ENCODE measurements at regions not wholly inside any gene's neighbourhood (a gene's known extent, or its start where the extent isn't known, plus 50 kb on each side); places are given as distances from the start of the nearest gene placed in this dataset.
"Not testable (repeated sequence)": the region's sequence is repeated elsewhere in the genome, so short reads cannot be mapped to it uniquely, and the experiment has no call there.

DNA sequence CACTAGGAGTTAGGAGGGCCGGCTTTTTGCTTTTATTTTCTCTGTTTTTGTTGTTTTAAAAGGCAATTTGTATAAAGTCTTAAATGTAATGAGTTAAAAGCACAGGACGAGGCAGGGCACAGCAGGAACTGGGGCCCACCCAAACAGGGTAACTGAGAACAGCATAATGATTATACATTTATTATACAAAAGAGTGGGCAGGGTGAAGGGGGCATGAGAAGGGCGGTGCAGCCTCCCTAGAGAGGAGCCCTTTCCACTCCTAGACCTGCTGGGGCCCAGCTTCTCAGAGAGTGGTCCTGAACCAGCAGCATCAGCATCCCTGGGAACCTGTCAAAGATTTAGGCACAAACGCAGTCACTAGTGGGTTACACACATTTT, 438.0 kb downstream of the AGTPBP1 start:
- no peaks in the 10 kb centered on the region for H3K9me3 Mint-ChIP-seq
- no peaks in the 10 kb centered on the region for H3K4me1 Mint-ChIP-seq (ENCODE audit: low read depth)
- intact Hi-C loops (cut with micrococcal nuclease) = no loop called here
- H3K36me3 Mint-ChIP-seq (ENCODE audit: low read depth) = no peaks in the 10 kb centered on the region
- H3K27ac Mint-ChIP-seq = no peak overlapping the region
- no peaks in the 10 kb centered on the region for H3K27me3 Mint-ChIP-seq (ENCODE audit: low read depth)
- H3K4me3 Mint-ChIP-seq (ENCODE audit: low read depth) = no peak overlapping the region
- no peak for DNase-seq (ENCODE audit: low spot score)

DNA sequence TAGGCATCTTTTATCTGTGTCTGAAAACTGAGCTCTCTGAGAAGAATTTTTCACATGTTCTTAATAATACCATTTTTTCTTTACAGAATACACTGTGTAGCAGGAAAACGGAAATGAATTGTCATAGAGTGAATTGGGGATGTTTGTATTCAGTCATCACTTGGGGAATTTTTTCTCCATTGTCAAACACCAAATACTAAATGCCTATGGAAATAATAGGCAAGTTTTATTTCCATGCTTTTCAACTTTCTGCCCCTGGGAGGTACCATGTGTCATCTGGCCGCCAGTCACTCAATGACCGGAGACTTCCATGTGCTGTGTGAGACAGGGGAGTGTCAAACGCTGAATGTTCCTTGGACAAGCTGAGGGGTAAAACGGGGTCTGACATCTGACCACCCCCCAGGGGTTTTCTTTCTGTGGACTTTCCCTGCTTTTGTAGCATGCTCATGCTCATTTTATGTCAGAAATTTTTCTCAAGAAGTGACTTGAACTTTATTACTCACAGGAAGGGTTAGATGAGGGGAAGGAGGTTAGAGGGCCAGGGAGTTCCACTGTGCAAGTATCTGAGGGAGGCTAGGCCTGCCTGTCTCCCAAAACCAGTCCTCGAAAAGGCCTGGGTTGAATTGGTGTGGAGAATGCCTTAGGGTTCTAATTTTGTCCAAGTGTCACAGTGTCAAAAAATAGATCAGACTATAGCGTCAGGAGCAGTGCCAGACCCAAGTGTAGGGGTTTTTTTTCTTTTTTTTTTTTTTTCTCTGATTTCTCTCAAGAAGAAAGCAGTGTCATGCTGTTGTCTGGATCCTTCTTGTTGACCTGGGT, 438.6 kb downstream of the AGTPBP1 start:
- no peaks in the 10 kb centered on the region for H3K4me1 Mint-ChIP-seq (ENCODE audit: low read depth)
- no peak overlapping the region for H3K4me3 Mint-ChIP-seq (ENCODE audit: low read depth)
- H3K36me3 Mint-ChIP-seq (ENCODE audit: low read depth) = no peaks in the 10 kb centered on the region
- H3K27ac Mint-ChIP-seq = no peak overlapping the region
- no peak for DNase-seq (ENCODE audit: low spot score)
- H3K27me3 Mint-ChIP-seq (ENCODE audit: low read depth) = no peaks in the 10 kb centered on the region
- H3K9me3 Mint-ChIP-seq = no peaks in the 10 kb centered on the region
- intact Hi-C loops (cut with micrococcal nuclease) = no loop called here

DNA sequence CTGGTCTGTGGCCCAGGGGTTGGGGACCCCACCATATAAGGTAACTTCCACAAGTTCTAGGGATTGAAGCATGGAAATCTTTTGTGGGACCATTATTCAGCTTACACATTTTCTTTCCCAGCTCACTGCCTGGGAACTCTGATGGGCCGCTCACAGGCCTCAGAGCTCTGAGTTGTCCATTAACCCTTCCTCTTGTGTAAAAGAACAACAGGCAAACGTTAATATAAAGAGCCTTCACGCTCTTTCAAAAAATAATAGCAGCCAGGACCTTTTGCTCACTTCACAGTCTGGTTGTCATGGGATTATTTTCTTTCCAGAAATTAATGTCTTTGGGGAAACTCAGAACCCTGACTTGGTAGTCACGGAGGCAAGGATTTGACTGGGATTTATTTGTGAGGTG, 443.3 kb downstream of the AGTPBP1 start:
- H3K27ac Mint-ChIP-seq = no peak overlapping the region

DNA sequence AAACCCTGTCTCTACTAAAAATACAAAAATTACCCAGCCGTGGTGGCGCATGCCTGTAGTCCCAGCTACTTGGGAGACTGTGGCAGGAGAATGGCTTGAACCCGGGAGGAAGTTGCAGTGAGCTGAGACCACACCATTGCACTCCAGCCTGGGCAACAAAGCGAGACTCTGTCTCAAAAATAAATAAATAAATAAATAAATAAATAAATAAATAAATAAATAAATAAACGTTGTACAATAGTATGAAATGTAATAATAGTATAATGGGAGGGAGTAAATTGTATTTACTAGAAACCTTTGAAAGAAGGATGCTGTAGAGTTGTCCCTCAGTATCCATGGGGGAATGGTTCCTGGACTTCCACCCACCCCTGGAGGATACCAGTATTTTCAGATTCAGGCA, 446.5 kb downstream of the AGTPBP1 start:
- H3K4me3 Mint-ChIP-seq (ENCODE audit: low read depth); H3K4me1 Mint-ChIP-seq (ENCODE audit: low read depth); H3K27ac Mint-ChIP-seq; DNase-seq (ENCODE audit: low spot score); intact Hi-C loops (cut with micrococcal nuclease); H3K27me3 Mint-ChIP-seq (ENCODE audit: low read depth); H3K9me3 Mint-ChIP-seq; H3K36me3 Mint-ChIP-seq (ENCODE audit: low read depth): not testable (repeated sequence)

More for the DNA sequence above, 443.3 kb downstream of the AGTPBP1 start:
- Mint-ChIP-seq H3K4me3 (ENCODE audit: low read depth) (no peak overlapping the region), H3K27me3 (ENCODE audit: low read depth) (no peaks in the 10 kb centered on the region), H3K36me3 (ENCODE audit: low read depth) (no peaks in the 10 kb centered on the region), H3K4me1 (ENCODE audit: low read depth) (no peaks in the 10 kb centered on the region), H3K9me3 (no peaks in the 10 kb centered on the region)
- intact Hi-C loops (cut with micrococcal nuclease) = no loop called here
- DNase-seq (ENCODE audit: low spot score) = no peak

DNA sequence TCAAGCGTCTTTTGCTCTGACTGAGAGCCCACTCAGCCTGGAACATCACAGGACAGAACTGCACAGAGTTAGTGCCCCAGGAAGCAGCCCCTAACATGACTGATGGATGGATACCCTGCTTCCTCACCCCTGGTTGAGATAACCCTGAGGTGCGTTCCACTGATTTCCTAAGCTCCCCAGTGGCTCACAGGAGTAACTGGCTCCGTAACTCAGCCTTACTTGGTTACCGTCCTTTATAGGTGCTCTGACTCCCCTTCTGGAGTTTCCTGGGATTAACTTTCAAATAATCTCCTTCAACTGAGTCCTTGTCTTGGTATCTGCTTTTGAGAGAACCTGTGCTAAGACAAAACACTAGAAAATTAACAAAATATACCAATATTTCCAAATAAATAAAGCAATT, 449.5 kb downstream of the AGTPBP1 start:
- intact Hi-C loops (cut with micrococcal nuclease) = no loop called here
- Mint-ChIP-seq H3K4me1 (ENCODE audit: low read depth) (peaks cover 8% of the 10 kb centered on the region), H3K4me3 (ENCODE audit: low read depth) (no peak overlapping the region), H3K36me3 (ENCODE audit: low read depth) (no peaks in the 10 kb centered on the region), H3K9me3 (no peaks in the 10 kb centered on the region), H3K27ac (no peak overlapping the region), H3K27me3 (ENCODE audit: low read depth) (peaks cover 8% of the 10 kb centered on the region)
- no peak for DNase-seq (ENCODE audit: low spot score)

DNA sequence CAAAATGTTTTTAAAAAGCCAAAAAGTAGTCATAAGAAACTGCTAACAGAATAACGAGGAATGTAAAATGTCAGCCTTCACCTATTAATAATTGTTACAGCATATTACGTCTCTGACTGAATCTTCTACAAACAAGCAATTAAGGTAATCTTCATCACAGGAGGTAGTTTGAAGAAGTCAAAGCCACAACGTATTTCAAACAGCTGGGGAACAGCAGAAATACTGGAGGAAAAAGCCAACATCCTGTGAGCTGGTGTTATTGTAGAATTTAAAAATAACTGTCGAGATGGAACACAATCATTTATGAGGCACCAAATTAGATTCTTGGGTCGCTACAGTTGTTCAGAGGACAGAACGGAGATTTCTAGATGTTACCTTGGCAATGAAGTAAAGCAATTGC, 450.5 kb downstream of the AGTPBP1 start:
- Mint-ChIP-seq H3K27me3 (ENCODE audit: low read depth) (peaks cover 8% of the 10 kb centered on the region), H3K27ac (no peak overlapping the region), H3K4me3 (ENCODE audit: low read depth) (no peak overlapping the region), H3K9me3 (no peaks in the 10 kb centered on the region), H3K4me1 (ENCODE audit: low read depth) (peaks cover 8% of the 10 kb centered on the region), H3K36me3 (ENCODE audit: low read depth) (no peaks in the 10 kb centered on the region)
- no peak for DNase-seq (ENCODE audit: low spot score)
- intact Hi-C loops (cut with micrococcal nuclease) = no loop called here

DNA sequence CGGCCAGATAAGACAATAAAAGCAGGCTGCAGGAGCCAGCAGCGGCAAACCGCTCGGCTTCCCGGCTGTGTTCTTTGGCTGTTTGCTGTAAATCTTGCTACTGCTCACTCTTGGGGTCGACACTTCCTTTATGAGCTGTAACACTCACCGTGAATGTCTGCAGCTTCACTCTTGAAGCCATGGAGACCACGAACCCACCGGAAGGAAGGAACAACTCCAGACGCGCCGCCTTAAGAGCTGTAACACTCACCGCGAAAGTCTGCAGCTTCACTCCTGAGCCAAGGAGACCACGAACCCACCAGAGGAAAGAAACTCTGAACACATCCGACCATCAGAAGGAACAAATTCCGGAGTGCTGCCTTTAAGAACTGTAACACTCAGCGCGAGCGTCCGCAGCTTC, 451.7 kb downstream of the AGTPBP1 start:
- peak overlapping the region; percentile 11 for H3K4me3 Mint-ChIP-seq (ENCODE audit: low read depth)
- no peaks in the 10 kb centered on the region for H3K36me3 Mint-ChIP-seq (ENCODE audit: low read depth)
- H3K27ac Mint-ChIP-seq = no peak overlapping the region
- H3K9me3 Mint-ChIP-seq = no peaks in the 10 kb centered on the region
- intact Hi-C loops (cut with micrococcal nuclease) = no loop called here
- H3K27me3 Mint-ChIP-seq (ENCODE audit: low read depth) = peaks cover 8% of the 10 kb centered on the region
- H3K4me1 Mint-ChIP-seq (ENCODE audit: low read depth) = peaks cover 8% of the 10 kb centered on the region
- no peak for DNase-seq (ENCODE audit: low spot score)

DNA sequence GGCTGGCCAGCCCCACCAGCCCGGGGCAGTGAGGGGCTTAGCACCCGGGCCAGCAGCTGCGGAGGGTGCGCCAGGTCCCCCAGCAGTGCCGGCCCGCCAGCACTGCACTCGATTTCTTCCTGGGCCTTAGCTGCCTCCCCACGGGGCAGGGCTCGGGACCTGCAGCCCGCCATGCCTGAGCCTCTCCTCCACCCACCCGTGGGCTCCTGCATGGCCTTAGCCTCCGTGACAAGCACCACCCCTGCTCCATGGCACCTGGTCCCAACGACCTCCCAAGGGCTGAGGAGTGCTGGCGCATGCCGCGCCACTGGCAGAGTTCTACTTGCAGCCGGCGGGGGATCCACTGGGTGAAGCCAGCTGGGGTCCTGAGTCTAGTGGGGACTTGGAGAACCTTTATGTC, 452.6 kb downstream of the AGTPBP1 start:
- Mint-ChIP-seq H3K27me3 (ENCODE audit: low read depth) (peaks cover 8% of the 10 kb centered on the region), H3K9me3 (no peaks in the 10 kb centered on the region), H3K4me1 (ENCODE audit: low read depth) (peaks cover 8% of the 10 kb centered on the region), H3K27ac (no peak overlapping the region), H3K36me3 (ENCODE audit: low read depth) (no peaks in the 10 kb centered on the region), H3K4me3 (ENCODE audit: low read depth) (no peak overlapping the region)
- no peak for DNase-seq (ENCODE audit: low spot score)
- intact Hi-C loops (cut with micrococcal nuclease) = no loop called here

DNA sequence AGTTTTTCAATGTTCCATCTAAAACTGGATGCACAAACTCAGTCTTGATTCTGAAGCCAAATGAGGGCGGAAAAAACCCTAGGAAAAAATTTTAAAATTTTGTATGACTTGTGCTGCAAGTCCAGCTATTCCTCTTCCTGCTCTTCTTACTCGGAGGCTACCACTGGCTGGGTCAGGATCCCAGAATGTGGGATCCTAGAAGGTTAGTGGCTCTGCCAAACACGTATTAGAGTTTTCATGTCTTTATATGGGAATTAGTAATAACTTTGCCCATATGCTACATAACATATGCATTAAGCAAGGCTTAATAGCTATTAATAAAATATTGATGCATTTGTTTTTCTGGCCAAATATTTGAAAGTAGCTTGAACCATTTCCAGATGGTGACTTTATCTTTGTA, 458.3 kb downstream of the AGTPBP1 start:
- Mint-ChIP-seq H3K36me3 (ENCODE audit: low read depth) (no peaks in the 10 kb centered on the region), H3K27ac (no peak overlapping the region), H3K9me3 (no peaks in the 10 kb centered on the region), H3K4me3 (ENCODE audit: low read depth) (no peak overlapping the region), H3K4me1 (ENCODE audit: low read depth) (no peaks in the 10 kb centered on the region), H3K27me3 (ENCODE audit: low read depth) (no peaks in the 10 kb centered on the region)
- intact Hi-C loops (cut with micrococcal nuclease) = no loop called here
- DNase-seq (ENCODE audit: low spot score) = no peak

DNA sequence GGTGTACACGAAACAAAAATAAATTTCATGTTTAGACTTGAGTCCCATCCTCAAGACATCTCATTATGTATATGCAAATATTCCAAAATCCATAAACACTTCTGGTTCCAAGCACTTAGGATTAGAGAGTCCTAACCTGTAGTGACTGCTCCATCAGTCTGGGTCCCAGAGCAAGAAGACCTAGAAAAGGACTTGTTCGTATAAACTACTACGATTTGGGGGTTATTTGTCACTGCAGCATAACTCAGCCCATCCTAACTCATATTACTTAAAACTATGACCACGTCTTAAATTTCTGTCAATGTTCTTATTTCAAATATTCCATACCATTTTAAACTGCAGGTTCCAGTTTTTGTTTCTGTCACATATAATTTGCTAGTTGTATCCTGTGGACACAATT, 463.0 kb downstream of the AGTPBP1 start:
- Mint-ChIP-seq H3K27ac (no peak overlapping the region), H3K36me3 (ENCODE audit: low read depth) (no peaks in the 10 kb centered on the region), H3K4me1 (ENCODE audit: low read depth) (no peaks in the 10 kb centered on the region), H3K4me3 (ENCODE audit: low read depth) (no peak overlapping the region), H3K9me3 (no peaks in the 10 kb centered on the region), H3K27me3 (ENCODE audit: low read depth) (no peaks in the 10 kb centered on the region)
- no peak for DNase-seq (ENCODE audit: low spot score)
- intact Hi-C loops (cut with micrococcal nuclease) = no loop called here

DNA sequence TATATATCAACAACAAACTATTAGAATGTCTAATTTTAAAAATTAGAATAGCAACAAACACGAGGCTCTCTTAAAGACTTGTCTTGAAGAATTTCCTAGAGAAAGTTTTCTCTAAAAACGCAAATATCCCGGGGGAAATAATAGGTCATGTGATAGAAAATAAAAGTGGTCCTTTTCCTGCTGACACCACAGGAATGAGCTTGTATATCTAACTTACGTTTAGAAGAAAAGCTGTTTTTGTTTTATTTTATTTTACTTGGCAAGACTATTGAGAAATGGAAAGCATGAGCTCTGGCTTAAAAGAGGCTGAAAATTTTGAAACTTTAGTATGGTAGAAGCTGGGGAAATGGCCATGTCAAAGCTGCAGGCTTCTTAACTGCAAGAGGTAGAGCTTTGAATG, 465.0 kb downstream of the AGTPBP1 start:
- no peaks in the 10 kb centered on the region for H3K9me3 Mint-ChIP-seq
- intact Hi-C loops (cut with micrococcal nuclease) = no loop called here
- H3K4me1 Mint-ChIP-seq (ENCODE audit: low read depth) = no peaks in the 10 kb centered on the region
- no peaks in the 10 kb centered on the region for H3K27me3 Mint-ChIP-seq (ENCODE audit: low read depth)
- H3K4me3 Mint-ChIP-seq (ENCODE audit: low read depth) = no peak overlapping the region
- no peak overlapping the region for H3K27ac Mint-ChIP-seq
- DNase-seq (ENCODE audit: low spot score) = no peak
- H3K36me3 Mint-ChIP-seq (ENCODE audit: low read depth) = no peaks in the 10 kb centered on the region

DNA sequence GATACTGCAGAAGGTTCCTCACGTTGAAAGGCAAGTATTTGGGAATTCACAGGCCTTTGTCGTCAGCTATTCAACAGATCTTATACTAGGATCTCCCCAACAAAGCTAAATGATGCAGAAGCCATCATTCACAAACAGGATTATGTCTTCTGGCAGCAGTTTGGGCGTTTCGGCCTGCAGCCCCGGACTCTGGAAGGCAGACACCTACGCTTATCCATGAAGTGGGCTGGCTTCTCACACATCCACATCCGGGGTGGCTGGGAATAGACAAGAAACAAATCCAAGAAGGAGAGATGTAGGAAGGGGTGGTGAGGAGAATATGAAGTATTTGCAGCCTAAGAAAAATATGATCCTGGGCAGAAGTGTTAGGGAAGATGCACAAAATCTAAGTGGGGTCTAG, 471.9 kb downstream of the AGTPBP1 start:
- H3K9me3 Mint-ChIP-seq = no peaks in the 10 kb centered on the region
- intact Hi-C loops (cut with micrococcal nuclease) = no loop called here
- no peaks in the 10 kb centered on the region for H3K27me3 Mint-ChIP-seq (ENCODE audit: low read depth)
- no peaks in the 10 kb centered on the region for H3K4me1 Mint-ChIP-seq (ENCODE audit: low read depth)
- no peaks in the 10 kb centered on the region for H3K36me3 Mint-ChIP-seq (ENCODE audit: low read depth)
- H3K27ac Mint-ChIP-seq = no peak overlapping the region
- H3K4me3 Mint-ChIP-seq (ENCODE audit: low read depth) = no peak overlapping the region
- no peak for DNase-seq (ENCODE audit: low spot score)

DNA sequence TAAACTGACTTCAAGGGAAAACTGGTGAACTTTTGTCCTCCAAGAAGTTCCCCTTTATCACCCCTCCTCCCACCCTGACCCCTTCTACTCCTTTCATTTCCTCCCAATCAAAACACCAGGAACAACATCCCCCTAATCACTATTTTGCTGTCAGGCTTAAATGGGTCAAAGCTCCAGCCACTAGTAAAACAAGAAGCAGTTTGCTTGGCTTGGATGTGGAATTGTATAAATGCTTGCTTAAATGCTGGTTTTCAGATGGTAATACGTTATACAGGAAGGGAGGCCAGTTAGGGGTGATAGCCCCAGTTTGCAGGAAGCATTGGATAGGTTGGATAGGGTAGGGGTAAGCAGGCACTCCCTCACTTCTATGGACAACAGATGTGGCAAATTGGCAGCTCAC, 473.6 kb downstream of the AGTPBP1 start:
- Mint-ChIP-seq H3K27ac (no peak overlapping the region), H3K4me3 (ENCODE audit: low read depth) (no peak overlapping the region)
- intact Hi-C loops (cut with micrococcal nuclease) = no loop called here

DNA sequence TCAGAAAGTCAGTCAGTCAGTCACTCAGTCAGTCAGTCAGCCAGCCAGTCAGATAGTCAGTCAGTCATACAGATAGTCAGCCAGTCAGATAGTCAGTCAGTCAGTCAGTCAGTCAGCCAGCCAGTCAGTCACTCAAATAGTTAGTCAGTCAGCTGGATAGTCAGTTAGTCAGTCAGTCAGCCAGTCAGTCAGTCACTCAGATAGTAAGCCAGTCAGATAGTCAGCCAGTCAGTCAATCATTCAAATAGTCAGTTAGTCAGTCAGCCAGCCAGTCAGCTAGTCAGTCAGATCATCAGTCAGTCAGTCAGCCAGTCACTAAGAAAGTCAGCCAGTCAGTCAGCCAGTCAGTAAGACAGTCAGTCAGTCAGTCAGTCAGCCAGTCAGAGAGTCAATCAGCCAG, 477.1 kb downstream of the AGTPBP1 start:
- Mint-ChIP-seq H3K36me3 (ENCODE audit: low read depth) (no peaks in the 10 kb centered on the region), H3K4me1 (ENCODE audit: low read depth) (no peaks in the 10 kb centered on the region), H3K9me3 (no peaks in the 10 kb centered on the region), H3K27me3 (ENCODE audit: low read depth) (no peaks in the 10 kb centered on the region), H3K27ac (no peak overlapping the region), H3K4me3 (ENCODE audit: low read depth) (no peak overlapping the region)
- DNase-seq (ENCODE audit: low spot score) = no peak
- intact Hi-C loops (cut with micrococcal nuclease) = no loop called here

More for the DNA sequence above, 473.6 kb downstream of the AGTPBP1 start:
- no peaks in the 10 kb centered on the region for H3K4me1 Mint-ChIP-seq (ENCODE audit: low read depth)
- H3K9me3 Mint-ChIP-seq = no peaks in the 10 kb centered on the region
- H3K27me3 Mint-ChIP-seq (ENCODE audit: low read depth) = no peaks in the 10 kb centered on the region
- no peaks in the 10 kb centered on the region for H3K36me3 Mint-ChIP-seq (ENCODE audit: low read depth)
- no peak for DNase-seq (ENCODE audit: low spot score)

Data from activated T-helper 2 cell treated with anti-CD3 and anti-CD28 coated beads, Interferon-gamma antibody, Interleukin-2, Interleukin-4, amounts not matched to agents 10 μg/mL and 5 μg/mL and 100 μg/mL, durations not matched to agents 14 hours and 24 hours and 36 hours (primary cell).